SK-N-SH (cell line): ENCODE measurements at regions not wholly inside any gene's neighbourhood (a gene's known extent, or its start where the extent isn't known, plus 50 kb on each side); places are given as distances from the start of the nearest gene placed in this dataset.

Experiments used
- CTCF ChIA-PET: fragments of 300-600, 350-600 bp; formaldehyde crosslinking; extraction: SDS; loops from one replicate; lab custom pipeline; 2021; lab: Yijun Ruan, JAX
- POLR2A ChIA-PET: fragments of 350-600 bp; sonication (Branson Sonifier 250); formaldehyde crosslinking; extraction: SDS; loops from one replicate; lab custom pipeline; 2020; ENCODE audit warnings: antibody characterized with exemption, inconsistent platforms; lab: Yijun Ruan, JAX
- DNase-seq: peaks from one replicate; pipeline ENCODE4 v3.0.0; 2012
- H2AFZ ChIP-seq: fragments of 200-600 bp; sonication (generic); 2 replicates; pipeline ENCODE4 v1.8.1; 2016; ENCODE audit warnings: antibody characterized with exemption, mild to moderate bottlenecking, low read depth
- H3F3A ChIP-seq: fragments of 200-600 bp; sonication (generic); replicated peaks from 2 replicates; pipeline ENCODE3; 2016; ENCODE audit warnings: antibody characterized with exemption, mild to moderate bottlenecking; ENCODE audit not compliant: insufficient read depth
- H3K27ac ChIP-seq, 2 experiments: fragments of 200-500 bp in 1 of 2; fragments of 200-600 bp in 1 of 2; sonication (Bioruptor generic) in 1 of 2; sonication (generic), shearing (Covaris generic) in 1 of 2; 2 replicates each; pipeline versions ENCODE4 v1.5.1 to v1.6.1; 2014 to 2016; ENCODE audit warnings: low read depth in 2 of 2, inconsistent platforms in 1 of 2, low read length in 1 of 2, mild to moderate bottlenecking in 1 of 2, mixed read lengths in 1 of 2
- H3K27me3 ChIP-seq: fragments of 200-600 bp; sonication (generic), shearing (Covaris generic); 2 replicates; pipeline ENCODE4 v1.6.1; 2016; ENCODE audit warnings: mixed run types; ENCODE audit not compliant: insufficient read depth
- H3K36me3 ChIP-seq, 2 experiments: fragments of 200-500 bp in 1 of 2; fragments of 200-600 bp in 1 of 2; sonication (Bioruptor generic) in 1 of 2; sonication (generic) in 1 of 2; replicated peaks in 1 of 2; 2 replicates each; pipeline versions ENCODE3 to v1.5.1; 2014 to 2016; ENCODE audit warnings: low read length in 1 of 2, mild to moderate bottlenecking in 1 of 2; ENCODE audit not compliant: insufficient read depth in 2 of 2, control insufficient read depth in 1 of 2
- H3K4me1 ChIP-seq, 2 experiments: fragments of 200-500 bp in 1 of 2; fragments of 200-600 bp in 1 of 2; sonication (Bioruptor generic) in 1 of 2; sonication (generic), shearing (Covaris generic) in 1 of 2; 2 replicates each; pipeline versions ENCODE4 v1.5.1 to v1.6.1; 2014 to 2016; ENCODE audit warnings: low read depth in 1 of 2, low read length in 1 of 2, mixed run types in 1 of 2; ENCODE audit not compliant: insufficient read depth in 2 of 2, control insufficient read depth in 1 of 2
- H3K4me2 ChIP-seq: fragments of 200-600 bp; sonication (generic), shearing (Covaris generic); 2 replicates; pipeline ENCODE4 v1.6.1; 2017; ENCODE audit warnings: mixed run types
- H3K4me3 ChIP-seq, 2 experiments: fragments of 200-500 bp in 1 of 2; fragments of 200-600 bp in 1 of 2; sonication (Bioruptor generic) in 1 of 2; sonication (generic), shearing (Covaris generic) in 1 of 2; 2 replicates each; pipeline versions ENCODE4 v1.5.1 to v1.8.1; 2014 to 2016; ENCODE audit warnings: low read depth in 2 of 2, inconsistent platforms in 1 of 2, low read length in 1 of 2, mild to moderate bottlenecking in 1 of 2, mixed read lengths in 1 of 2, moderate library complexity in 1 of 2
- H3K79me2 ChIP-seq: fragments of 200-600 bp; sonication (generic); 2 replicates; pipeline ENCODE4 v1.8.1; 2017; ENCODE audit warnings: mild to moderate bottlenecking; ENCODE audit not compliant: insufficient read depth
- H3K9ac ChIP-seq: fragments of 200-600 bp; sonication (generic); 2 replicates; pipeline ENCODE4 v1.6.1; 2017; ENCODE audit warnings: mixed run types
- H3K9me2 ChIP-seq: fragments of 200-600 bp; sonication (generic); 2 replicates; pipeline ENCODE4 v1.6.1; 2017; ENCODE audit warnings: mixed run types
- H3K9me3 ChIP-seq: fragments of 200-600 bp; sonication (generic); 2 replicates; pipeline ENCODE4 v1.6.1; 2017; ENCODE audit warnings: mixed run types, mild to moderate bottlenecking, moderate library complexity
- H4K20me1 ChIP-seq: fragments of 200-600 bp; sonication (generic); 2 replicates; pipeline ENCODE4 v1.6.1; 2017; ENCODE audit warnings: mild to moderate bottlenecking, mixed run types; ENCODE audit not compliant: insufficient read depth
- EZH2phosphoT487 ChIP-seq: fragments of 200-600 bp; sonication (generic); IDR thresholded peaks from 2 replicates; pipeline ENCODE4 v1.6.1; 2017; ENCODE audit warnings: low read depth, mixed run types, mild to moderate bottlenecking, antibody characterized with exemption, moderate library complexity, borderline replicate concordance
- FOXJ3 ChIP-seq: sonication (generic); formaldehyde crosslinking; IDR thresholded peaks from 2 replicates; pipeline ENCODE4 v1.5.1; 2020; ENCODE audit warnings: mild to moderate bottlenecking, missing genetic modification reagents
- FOXM1 ChIP-seq: IDR thresholded peaks from 2 replicates; pipeline ENCODE4 v1.4.0; 2012; ENCODE audit warnings: low read depth, mild to moderate bottlenecking
- GABPA ChIP-seq: IDR thresholded peaks from 2 replicates; pipeline ENCODE4 v1.4.0; 2012; ENCODE audit warnings: low read depth, mild to moderate bottlenecking
- MEF2A ChIP-seq: IDR thresholded peaks from 2 replicates; pipeline ENCODE4 v1.4.0; 2012; ENCODE audit warnings: low read depth, borderline replicate concordance
- MXI1 ChIP-seq: IDR thresholded peaks from 2 replicates; pipeline ENCODE4 v1.6.1; 2012; ENCODE audit warnings: mild to moderate bottlenecking, low read depth, low read length, improper control_type of control experiment
- NFIC ChIP-seq: IDR thresholded peaks from 2 replicates; pipeline ENCODE4 v1.4.0; 2012; ENCODE audit warnings: borderline replicate concordance
- POLR2AphosphoS5 ChIP-seq: IDR thresholded peaks from 2 replicates; pipeline ENCODE4 v1.6.1; 2012; ENCODE audit warnings: low read depth, low read length
- SMC3 ChIP-seq: IDR thresholded peaks from 2 replicates; pipeline ENCODE4 v1.6.1; 2012; ENCODE audit warnings: low read depth, low read length, improper control_type of control experiment
- WGBS: methylation state at CpG from one replicate; pipeline ENCODE4 v1.1.6; 2017; ENCODE audit warnings: low lambda C conversion rate; 5-methylcytosine and 5-hydroxymethylcytosine counted together
- TF ChIP-seq, protein P1 (sequence below): IDR thresholded peaks from 2 replicates; pipeline ENCODE4 v1.4.0; 2012; ENCODE audit warnings: low read depth, borderline replicate concordance
- TF ChIP-seq, protein P2 (sequence below): IDR thresholded peaks from 2 replicates; pipeline ENCODE4; 2012
- TF ChIP-seq, protein P3 (sequence below): fragments of 200-600 bp; sonication (generic); IDR thresholded peaks from 2 replicates; pipeline ENCODE4 v1.6.1; 2017; ENCODE audit warnings: antibody characterized with exemption, mild to moderate bottlenecking, moderate library complexity

DNA sequence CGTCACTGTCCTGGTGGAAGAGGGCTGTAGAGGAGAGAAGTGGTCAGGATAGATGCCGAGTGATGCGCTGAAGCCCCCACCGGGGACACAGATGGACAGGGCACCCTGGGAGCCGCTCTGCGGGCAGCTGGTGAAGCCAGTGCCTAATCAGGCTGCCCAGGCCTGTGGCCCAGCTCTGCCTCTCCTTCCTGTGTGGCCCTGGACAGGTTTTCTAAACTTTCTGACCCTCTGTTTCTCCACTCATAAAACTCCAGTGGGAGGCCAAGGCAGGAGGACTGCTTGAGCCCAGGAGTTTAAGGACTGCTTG lies 86.1 kb downstream of the C5orf15 start:
- H3K9me3 ChIP-seq = no peaks in the 10 kb centered on the region
- H2AFZ ChIP-seq = no peak overlapping the region
- no peaks in the 10 kb centered on the region for H3K9me2 ChIP-seq
- TF ChIP-seq POLR2AphosphoS5 (no peak), SMC3 (no peak), MEF2A (no peak)
- TF ChIP-seq, protein P1, sequence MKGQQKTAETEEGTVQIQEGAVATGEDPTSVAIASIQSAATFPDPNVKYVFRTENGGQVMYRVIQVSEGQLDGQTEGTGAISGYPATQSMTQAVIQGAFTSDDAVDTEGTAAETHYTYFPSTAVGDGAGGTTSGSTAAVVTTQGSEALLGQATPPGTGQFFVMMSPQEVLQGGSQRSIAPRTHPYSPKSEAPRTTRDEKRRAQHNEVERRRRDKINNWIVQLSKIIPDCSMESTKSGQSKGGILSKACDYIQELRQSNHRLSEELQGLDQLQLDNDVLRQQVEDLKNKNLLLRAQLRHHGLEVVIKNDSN = no peak
- no peaks in the 10 kb centered on the region for H3F3A ChIP-seq
- H3K9ac ChIP-seq = no peak overlapping the region
- ChIA-PET POLR2A (no interaction called here), CTCF (interaction anchor here (0.7 to 8.3 kb wide), 5 partner anchors 11 to 81 kb away, joined by 3 to 81 read pairs (median 5); no protein-coding TSS in a partner anchor)
- no peaks in the 10 kb centered on the region for H4K20me1 ChIP-seq
- 82% methylated on average over 6 of the region's 6 CpGs for WGBS
- no peak overlapping the region for H3K4me2 ChIP-seq
- H3K27me3 ChIP-seq = no peaks in the 10 kb centered on the region; the same call in 1 of the 2 replicates
- DNase-seq = no peak
- H3K27ac ChIP-seq = no peak overlapping the region
- peaks cover 11 to 16% of the 10 kb centered on the region in 2 experiments; a peak in 2 of 4 replicates for H3K4me1 ChIP-seq
- H3K79me2 ChIP-seq = no peaks in the 10 kb centered on the region
- no peak overlapping the region for H3K4me3 ChIP-seq
- H3K36me3 ChIP-seq = no peaks in the 10 kb centered on the region

DNA sequence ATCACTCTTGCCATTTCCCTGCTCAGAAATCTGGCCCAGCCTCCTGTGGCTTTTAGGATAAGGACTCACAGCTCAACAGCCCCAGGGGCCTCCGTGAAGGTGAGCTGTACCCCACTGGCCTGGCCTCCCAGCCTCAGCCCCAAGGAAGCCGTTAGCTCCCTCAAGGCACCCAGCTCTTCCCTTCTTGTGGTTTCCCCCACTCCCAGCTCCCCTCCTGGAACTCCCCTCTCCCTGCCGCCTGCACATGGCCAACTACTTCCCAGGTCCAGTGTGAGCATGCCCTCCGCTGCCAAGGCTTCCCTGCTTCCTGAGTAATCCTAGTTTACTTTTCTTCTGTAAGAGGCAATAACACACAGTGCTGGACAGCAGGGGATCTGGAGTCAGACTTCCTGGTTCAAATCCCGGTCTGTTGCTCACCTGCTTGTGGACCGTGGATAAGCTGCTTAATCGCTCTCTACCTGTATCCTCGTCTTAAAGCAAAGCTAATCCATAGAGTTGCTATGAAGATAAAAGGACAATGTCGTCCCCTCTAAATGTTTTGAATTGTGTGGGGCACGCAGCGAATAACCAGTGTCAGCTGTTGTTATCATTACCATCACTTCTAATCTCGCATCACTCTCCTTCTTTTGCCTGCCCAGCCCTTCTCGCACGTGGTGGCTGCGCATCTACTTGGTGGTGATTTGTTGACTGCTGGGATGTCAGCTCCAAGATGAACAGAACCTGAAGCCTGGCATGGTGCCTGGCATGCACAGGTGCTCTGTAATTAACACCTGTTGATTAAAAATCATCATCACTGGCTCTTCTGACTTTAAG lies 86.6 kb downstream of the C5orf15 start:
- CTCF ChIA-PET = interaction anchor here (0.7 to 8.3 kb wide), 5 partner anchors 12 to 82 kb away, joined by 3 to 81 read pairs (median 5); no protein-coding TSS in a partner anchor
- H3K9me2 ChIP-seq = no peaks in the 10 kb centered on the region
- H2AFZ ChIP-seq = no peak overlapping the region
- H3K4me2 ChIP-seq = no peak overlapping the region
- POLR2A ChIA-PET = interaction anchor here (1.0 kb wide), 1 partner anchor 19 kb away, joined by 3 read pairs; no protein-coding TSS in a partner anchor
- no peak overlapping the region for H3K27ac ChIP-seq
- H3K9me3 ChIP-seq = no peaks in the 10 kb centered on the region
- no peak overlapping the region for H3K4me3 ChIP-seq
- no peak for TF ChIP-seq GABPA
- no peaks in the 10 kb centered on the region; the same call in 1 of the 2 replicates for H3K27me3 ChIP-seq
- H3F3A ChIP-seq = no peaks in the 10 kb centered on the region
- peaks cover 11 to 16% of the 10 kb centered on the region in 2 experiments; a peak in 2 of 4 replicates for H3K4me1 ChIP-seq
- H4K20me1 ChIP-seq = no peaks in the 10 kb centered on the region
- no peak for DNase-seq
- WGBS = 67% methylated on average over 14 of the region's 15 CpGs
- H3K79me2 ChIP-seq = no peaks in the 10 kb centered on the region
- H3K36me3 ChIP-seq = no peaks in the 10 kb centered on the region
- no peak overlapping the region for H3K9ac ChIP-seq

DNA sequence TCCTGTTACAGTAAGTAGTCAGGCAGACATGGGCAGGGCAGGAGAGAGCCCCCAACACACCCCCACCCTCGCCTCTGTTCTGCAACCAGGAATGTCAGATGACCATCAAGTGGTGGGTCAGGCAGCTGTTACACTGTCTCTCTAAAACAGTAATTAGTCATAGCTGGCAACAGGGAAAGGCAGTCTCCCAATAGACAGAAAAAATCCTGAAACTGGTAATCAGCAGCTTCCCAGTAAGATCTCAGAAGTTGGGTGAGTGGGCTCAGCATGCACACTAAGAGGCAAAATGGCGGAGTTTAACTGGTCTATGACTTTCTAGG lies 90.2 kb downstream of the C5orf15 start:
- Histone ChIP-seq H3K9ac (no peak overlapping the region), H3K4me1 (peaks cover 11 to 14% of the 10 kb centered on the region in 2 experiments; a peak in 2 of 4 replicates), H3K27ac (no peak overlapping the region), H3F3A (no peaks in the 10 kb centered on the region), H3K27me3 (no peaks in the 10 kb centered on the region; the same call in 1 of the 2 replicates), H3K79me2 (no peaks in the 10 kb centered on the region), H4K20me1 (no peaks in the 10 kb centered on the region), H3K9me2 (no peaks in the 10 kb centered on the region), H2AFZ (no peak overlapping the region), H3K4me3 (no peak overlapping the region), H3K4me2 (no peak overlapping the region), H3K9me3 (no peaks in the 10 kb centered on the region), H3K36me3 (no peaks in the 10 kb centered on the region)
- no peak for DNase-seq
- ChIA-PET CTCF (interaction anchor here (1.2 to 8.3 kb wide), 4 partner anchors 10 to 460 kb away, joined by 3 to 81 read pairs (median 4); no protein-coding TSS in a partner anchor), POLR2A (no interaction called here)
- TF ChIP-seq EZH2phosphoT487 (no peak), MXI1 (no peak), FOXJ3 (CRISPR knock-in tag) (no peak), NFIC (no peak), FOXM1 (no peak)
- TF ChIP-seq, protein P2, sequence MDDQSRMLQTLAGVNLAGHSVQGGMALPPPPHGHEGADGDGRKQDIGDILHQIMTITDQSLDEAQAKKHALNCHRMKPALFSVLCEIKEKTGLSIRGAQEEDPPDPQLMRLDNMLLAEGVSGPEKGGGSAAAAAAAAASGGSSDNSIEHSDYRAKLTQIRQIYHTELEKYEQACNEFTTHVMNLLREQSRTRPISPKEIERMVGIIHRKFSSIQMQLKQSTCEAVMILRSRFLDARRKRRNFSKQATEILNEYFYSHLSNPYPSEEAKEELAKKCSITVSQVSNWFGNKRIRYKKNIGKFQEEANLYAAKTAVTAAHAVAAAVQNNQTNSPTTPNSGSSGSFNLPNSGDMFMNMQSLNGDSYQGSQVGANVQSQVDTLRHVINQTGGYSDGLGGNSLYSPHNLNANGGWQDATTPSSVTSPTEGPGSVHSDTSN = no peak
- TF ChIP-seq, protein P3, sequence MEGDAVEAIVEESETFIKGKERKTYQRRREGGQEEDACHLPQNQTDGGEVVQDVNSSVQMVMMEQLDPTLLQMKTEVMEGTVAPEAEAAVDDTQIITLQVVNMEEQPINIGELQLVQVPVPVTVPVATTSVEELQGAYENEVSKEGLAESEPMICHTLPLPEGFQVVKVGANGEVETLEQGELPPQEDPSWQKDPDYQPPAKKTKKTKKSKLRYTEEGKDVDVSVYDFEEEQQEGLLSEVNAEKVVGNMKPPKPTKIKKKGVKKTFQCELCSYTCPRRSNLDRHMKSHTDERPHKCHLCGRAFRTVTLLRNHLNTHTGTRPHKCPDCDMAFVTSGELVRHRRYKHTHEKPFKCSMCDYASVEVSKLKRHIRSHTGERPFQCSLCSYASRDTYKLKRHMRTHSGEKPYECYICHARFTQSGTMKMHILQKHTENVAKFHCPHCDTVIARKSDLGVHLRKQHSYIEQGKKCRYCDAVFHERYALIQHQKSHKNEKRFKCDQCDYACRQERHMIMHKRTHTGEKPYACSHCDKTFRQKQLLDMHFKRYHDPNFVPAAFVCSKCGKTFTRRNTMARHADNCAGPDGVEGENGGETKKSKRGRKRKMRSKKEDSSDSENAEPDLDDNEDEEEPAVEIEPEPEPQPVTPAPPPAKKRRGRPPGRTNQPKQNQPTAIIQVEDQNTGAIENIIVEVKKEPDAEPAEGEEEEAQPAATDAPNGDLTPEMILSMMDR = no peak
- 34% methylated on average over 2 of the region's 2 CpGs for WGBS
